ENCODE measurements at regions not wholly inside any gene's neighbourhood (a gene's known extent, or its start where the extent isn't known, plus 50 kb on each side); places are given as distances from the start of the nearest gene placed in this dataset.
"Not testable (repeated sequence)": the region's sequence is repeated elsewhere in the genome, so short reads cannot be mapped to it uniquely, and the experiment has no call there.

DNA sequence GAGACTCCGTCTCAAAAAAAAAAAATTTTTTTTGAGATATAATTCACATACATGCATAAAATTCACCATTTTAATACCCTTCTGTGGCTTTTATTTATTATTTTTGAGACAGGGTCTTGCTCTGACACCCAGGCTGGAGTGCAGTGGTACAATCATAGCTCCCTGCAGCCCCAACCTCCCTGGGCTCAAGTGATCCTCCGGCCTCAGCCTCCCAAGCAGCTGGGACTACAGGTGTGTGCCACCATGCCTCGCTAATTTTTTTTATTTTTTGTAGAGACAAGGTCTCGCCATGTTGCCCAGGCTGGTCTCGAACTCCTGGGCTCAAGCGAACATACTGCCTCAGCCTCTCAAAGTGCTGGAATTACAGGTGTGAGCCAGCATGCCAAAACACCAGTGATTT lies 305.9 kb downstream of the GOLGA6L6 start:
- H3K36me3 ChIP-seq; ATAC-seq; H3K4me3 ChIP-seq; intact Hi-C loops (cut with DNase I); DNase-seq; H3K27ac ChIP-seq; H3K4me1 ChIP-seq: not testable (repeated sequence)
- Histone ChIP-seq H3K27me3 (peaks cover 0 to 22% (median 0%) of the 10 kb centered on the region in 7 donors), H3K9me3 (peaks cover 0 to 16% (median 0%) of the 10 kb centered on the region in 11 donors)
- 71% methylated on average over 6 of the region's 6 CpGs for WGBS, 2 donors

- H3K4me1 ChIP-seq; H3K4me3 ChIP-seq; ATAC-seq; H3K36me3 ChIP-seq; intact Hi-C loops (cut with DNase I); DNase-seq; H3K27ac ChIP-seq; H3K9me3 ChIP-seq: not testable (repeated sequence)
- WGBS, 2 donors, result 67 to 72% methylated on average over 12 of the region's 12 CpGs
- peaks cover 0 to 22% (median 0%) of the 10 kb centered on the region in 7 donors for H3K27me3 ChIP-seq
Observed at GRCh38 chr15:20234006-20234540, 307.5 kb downstream of the GOLGA6L6 start.

- H3K4me3 ChIP-seq; ATAC-seq; H3K4me1 ChIP-seq; H3K27me3 ChIP-seq; H3K36me3 ChIP-seq; DNase-seq; H3K9me3 ChIP-seq; H3K27ac ChIP-seq; intact Hi-C loops (cut with DNase I): not testable (repeated sequence)
- WGBS, 2 donors, result 62 to 65% methylated on average over 5 of the region's 5 CpGs
Observed at GRCh38 chr15:20232457-20232856, 309.1 kb downstream of the GOLGA6L6 start.

DNA sequence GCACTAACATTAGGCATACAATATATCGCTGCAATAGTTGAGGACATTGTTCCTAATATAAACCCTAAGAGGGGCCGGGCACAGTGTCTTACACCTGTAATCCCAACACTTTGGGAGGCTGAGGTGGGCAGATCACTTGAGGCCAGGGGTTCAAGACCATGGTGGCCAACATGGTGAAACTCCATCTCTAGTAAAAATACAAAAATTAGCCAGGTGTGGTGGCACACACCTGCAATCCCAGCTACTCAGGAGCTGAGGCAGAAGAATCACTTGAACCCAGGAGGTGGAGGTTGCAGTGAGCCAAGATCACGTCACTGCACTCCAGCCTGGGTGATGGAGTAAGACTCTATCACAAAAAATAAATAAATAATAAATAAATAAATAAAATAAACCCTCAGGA lies 310.9 kb downstream of the GOLGA6L6 start:
- H3K27me3 ChIP-seq; H3K4me3 ChIP-seq; intact Hi-C loops (cut with DNase I); H3K4me1 ChIP-seq; H3K27ac ChIP-seq; H3K9me3 ChIP-seq; ATAC-seq; DNase-seq; H3K36me3 ChIP-seq: not testable (repeated sequence)
- 60 to 64% methylated on average over 3 of the region's 3 CpGs for WGBS, 2 donors

- DNase-seq; H3K4me3 ChIP-seq; H3K4me1 ChIP-seq; H3K36me3 ChIP-seq; ATAC-seq; H3K9me3 ChIP-seq; H3K27me3 ChIP-seq; intact Hi-C loops (cut with DNase I); H3K27ac ChIP-seq: not testable (repeated sequence)
- 66 to 69% methylated on average over 8 of the region's 8 CpGs for WGBS, 2 donors
Observed at GRCh38 chr15:20228791-20229190, 312.8 kb downstream of the GOLGA6L6 start.

DNA sequence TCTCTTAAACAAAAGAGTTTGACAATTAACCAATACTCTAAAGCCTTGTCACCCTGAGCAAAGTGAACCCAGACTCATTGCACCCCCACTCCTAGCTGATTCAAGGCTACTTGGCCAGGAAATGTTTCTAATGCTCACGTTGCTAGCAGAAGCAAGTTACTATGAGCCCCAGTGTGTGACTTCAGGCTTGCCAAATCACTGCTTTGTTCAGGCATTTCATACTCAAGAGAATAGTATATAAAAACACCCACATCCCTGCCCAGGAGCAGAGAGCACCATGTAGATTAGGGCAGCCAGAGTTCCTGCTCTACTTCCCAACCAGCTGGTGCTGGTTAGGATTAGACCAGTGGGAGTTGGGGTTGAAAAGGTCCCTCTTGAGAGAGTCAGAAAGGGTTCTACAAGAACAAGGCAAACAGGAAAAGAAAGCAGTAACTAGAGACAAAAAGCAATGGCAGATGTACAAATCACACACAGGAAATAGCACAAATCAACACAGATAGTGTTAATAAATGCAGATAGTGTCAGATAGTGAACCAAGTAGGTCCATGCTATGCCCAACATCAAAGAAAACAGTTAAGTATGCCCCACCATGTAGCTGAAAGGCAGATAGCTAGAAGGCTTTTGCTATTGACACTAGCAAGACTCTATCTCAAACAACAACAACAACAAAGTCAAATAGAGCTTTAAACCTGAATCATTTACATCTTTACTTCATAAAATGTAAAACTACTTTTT lies 314.3 kb downstream of the GOLGA6L6 start:
- H3K27me3 ChIP-seq; DNase-seq; H3K36me3 ChIP-seq; intact Hi-C loops (cut with DNase I); H3K27ac ChIP-seq; H3K4me3 ChIP-seq; H3K4me1 ChIP-seq: not testable (repeated sequence)
- 22 to 40% methylated on average over 1 of the region's 1 CpG for WGBS, 2 donors
- H3K9me3 ChIP-seq, result peaks cover 0 to 15% (median 0%) of the 10 kb centered on the region in 11 donors
- ATAC-seq, result peak in 4 of 8 donors; percentile 21 to 42 (median 32)

- 37 to 48% methylated on average over 2 of the region's 2 CpGs for WGBS, 2 donors
- H3K27me3 ChIP-seq, result not testable (repeated sequence)
Observed at GRCh38 chr15:20226531-20226930, 315.1 kb downstream of the GOLGA6L6 start.

DNA sequence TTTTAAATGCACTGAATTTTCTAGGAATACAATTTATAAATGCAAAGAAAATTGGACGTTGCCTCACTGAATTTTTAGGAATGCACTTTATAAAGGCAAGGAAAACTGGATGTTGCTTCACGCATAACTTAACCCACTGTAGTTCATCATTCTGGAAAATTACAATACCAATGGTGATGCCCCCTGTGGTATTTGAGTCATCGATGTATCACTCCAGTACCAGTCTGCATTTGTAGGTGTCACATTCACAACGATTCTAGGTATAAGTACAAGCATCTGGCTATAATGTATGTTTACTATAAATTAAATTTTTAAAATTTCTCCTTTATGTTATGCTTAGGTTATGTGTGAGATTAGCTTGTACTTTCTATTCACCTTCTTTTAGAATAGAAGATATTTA lies 320.5 kb downstream of the GOLGA6L6 start:
- H3K27ac ChIP-seq; H3K36me3 ChIP-seq; intact Hi-C loops (cut with DNase I); H3K27me3 ChIP-seq; H3K4me1 ChIP-seq; ATAC-seq; H3K4me3 ChIP-seq; DNase-seq: not testable (repeated sequence)
- H3K9me3 ChIP-seq, result peaks cover 0 to 12% (median 0%) of the 10 kb centered on the region in 11 donors
- WGBS, 2 donors, result 52 to 58% methylated on average over 4 of the region's 4 CpGs

More at GRCh38 chr15:20226531-20226930, 315.1 kb downstream of the GOLGA6L6 start:
- H3K36me3 ChIP-seq; intact Hi-C loops (cut with DNase I); DNase-seq; H3K27ac ChIP-seq; H3K4me1 ChIP-seq; H3K4me3 ChIP-seq: not testable (repeated sequence)
- peak in 2 of 8 donors; percentile 50 to 60 for ATAC-seq
- H3K9me3 ChIP-seq, result peaks cover 0 to 15% (median 0%) of the 10 kb centered on the region in 11 donors

- ATAC-seq, result peak in 1 of 8 donors; percentile 34
- H3K27ac ChIP-seq; H3K4me1 ChIP-seq; H3K36me3 ChIP-seq; DNase-seq; H3K27me3 ChIP-seq; H3K4me3 ChIP-seq; intact Hi-C loops (cut with DNase I): not testable (repeated sequence)
- WGBS, 2 donors, result 78 to 79% methylated on average over 4 of the region's 4 CpGs
- peaks cover 0 to 12% (median 0%) of the 10 kb centered on the region in 11 donors for H3K9me3 ChIP-seq
Observed at GRCh38 chr15:20219171-20219570, 322.4 kb downstream of the GOLGA6L6 start.

GRCh38 chr15:20215700-20216099 lies 325.9 kb downstream of the GOLGA6L6 start:
- H3K4me1 ChIP-seq; H3K4me3 ChIP-seq; H3K9me3 ChIP-seq; ATAC-seq; H3K27me3 ChIP-seq; intact Hi-C loops (cut with DNase I); H3K36me3 ChIP-seq; H3K27ac ChIP-seq; DNase-seq: not testable (repeated sequence)
- 61% methylated on average over 4 of the region's 4 CpGs for WGBS, 2 donors

DNA sequence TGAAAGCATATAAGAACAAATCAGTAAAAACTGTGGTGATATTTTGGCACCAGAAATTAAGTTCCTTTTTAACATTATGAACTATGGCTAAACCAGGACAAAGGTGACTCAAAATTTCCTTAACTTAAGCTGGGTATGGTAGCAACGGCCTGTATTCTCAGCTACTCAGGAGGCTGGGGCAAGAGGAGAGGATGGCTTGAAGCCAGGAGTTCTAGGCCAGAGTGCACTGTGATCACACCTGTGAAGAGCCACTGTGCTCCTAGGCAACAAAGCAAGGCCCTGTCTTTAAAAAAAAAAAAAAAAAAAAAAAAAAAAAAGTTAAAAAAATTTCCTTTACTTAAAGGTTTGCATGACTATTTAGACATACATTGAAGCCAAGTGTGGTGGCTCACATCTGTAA lies 327.5 kb downstream of the GOLGA6L6 start:
- 45 to 52% methylated on average over 1 of the region's 1 CpG for WGBS, 2 donors
- H3K27ac ChIP-seq; H3K9me3 ChIP-seq; H3K36me3 ChIP-seq; DNase-seq; H3K27me3 ChIP-seq; H3K4me1 ChIP-seq; H3K4me3 ChIP-seq; intact Hi-C loops (cut with DNase I); ATAC-seq: not testable (repeated sequence)
